CD14-positive monocyte (primary cell): ENCODE measurements at regions not wholly inside any gene's neighbourhood (a gene's known extent, or its start where the extent isn't known, plus 50 kb on each side); places are given as distances from the start of the nearest gene placed in this dataset.

ENCODE experiments used
- DNase-seq, 3 donors: peaks; one replicate each; pipeline ENCODE4 v3.0.0-alpha.2; 2011 to 2022
- H2AFZ ChIP-seq: 2 replicates; pipeline ENCODE4 v1.6.0; 2012; ENCODE audit warnings: mild to moderate bottlenecking, low read depth, low read length, inconsistent platforms; ENCODE audit not compliant: insufficient read depth, poor library complexity, severe bottlenecking
- H3K27ac ChIP-seq, 2 donors: 1 replicate in 1 of 2; 2 replicates in 1 of 2; pipeline ENCODE4 v1.5.1; 2012 to 2013; ENCODE audit warnings: low read length in 2 of 2, control low read depth in 1 of 2, inconsistent platforms in 1 of 2, low read depth in 1 of 2, mild to moderate bottlenecking in 1 of 2
- H3K27me3 ChIP-seq, 2 donors: one replicate each; pipeline versions ENCODE4 v1.6.0 to v1.6.1; 2011 to 2013; ENCODE audit warnings: low read length in 2 of 2; ENCODE audit not compliant: control insufficient read depth in 2 of 2, insufficient read depth in 2 of 2
- H3K36me3 ChIP-seq, 2 donors: replicated peaks in 1 of 2; 1 replicate in 1 of 2; 2 replicates in 1 of 2; pipeline versions ENCODE4 v1.5.1 to v1.6.1; 2012 to 2013; ENCODE audit warnings: low read length in 2 of 2, control low read depth in 1 of 2, inconsistent platforms in 1 of 2, mild to moderate bottlenecking in 1 of 2; ENCODE audit not compliant: insufficient read depth in 2 of 2, control insufficient read depth in 1 of 2
- H3K4me1 ChIP-seq, 2 donors: 1 replicate in 1 of 2; 2 replicates in 1 of 2; pipeline versions ENCODE4 v1.5.1 to v1.6.1; 2012 to 2013; ENCODE audit warnings: low read length in 2 of 2, control low read depth in 1 of 2, inconsistent platforms in 1 of 2, mild to moderate bottlenecking in 1 of 2, moderate library complexity in 1 of 2; ENCODE audit not compliant: insufficient read depth in 2 of 2, control insufficient read depth in 1 of 2
- H3K4me2 ChIP-seq: replicated peaks from 2 replicates; pipeline ENCODE3; 2012; ENCODE audit warnings: low read length, moderate library complexity, mild to moderate bottlenecking; ENCODE audit not compliant: poor library complexity, severe bottlenecking; ENCODE audit errors: extremely low read depth
- H3K4me3 ChIP-seq, 3 experiments: fragments of 200-600 bp in 1 of 3; sonication (generic) in 1 of 3; replicated peaks in 1 of 3; 1 replicate in 2 of 3; 2 replicates in 1 of 3; pipeline ENCODE4 v1.5.1; 2011 to 2013; ENCODE audit warnings: low read length in 3 of 3, mild to moderate bottlenecking in 3 of 3, control low read depth in 2 of 3, low read depth in 2 of 3, inconsistent platforms in 1 of 3, moderate library complexity in 1 of 3
- H3K79me2 ChIP-seq: 2 replicates; pipeline ENCODE4 v1.6.0; 2012; ENCODE audit warnings: mild to moderate bottlenecking, control low read depth, inconsistent platforms, low read length, moderate library complexity; ENCODE audit not compliant: insufficient read depth
- H3K9ac ChIP-seq: 2 replicates; pipeline ENCODE4 v1.6.0; 2017; ENCODE audit warnings: low read length, mild to moderate bottlenecking; ENCODE audit not compliant: insufficient read depth, poor library complexity, severe bottlenecking
- H3K9me3 ChIP-seq, 2 donors: replicated peaks in 1 of 2; 1 replicate in 1 of 2; 2 replicates in 1 of 2; pipeline versions ENCODE4 v1.5.1 to v1.6.1; 2012 to 2013; ENCODE audit warnings: low read length in 2 of 2, control low read depth in 1 of 2; ENCODE audit not compliant: control insufficient read depth in 1 of 2, insufficient read depth in 1 of 2
- H4K20me1 ChIP-seq: 2 replicates; pipeline ENCODE4 v1.6.0; 2012; ENCODE audit warnings: mild to moderate bottlenecking, low read length, control low read depth, moderate library complexity; ENCODE audit not compliant: insufficient read depth
- H3K27ac Mint-ChIP-seq, 7 donors: one replicate each; pipeline ENCODE4 v1.8.0; 2020; ENCODE audit warnings: mild to moderate bottlenecking in 7 of 7, mixed read lengths in 7 of 7, moderate library complexity in 6 of 7, inconsistent platforms in 2 of 7
- H3K27me3 Mint-ChIP-seq, 3 donors: one replicate each; pipeline ENCODE4 v1.8.0; 2021 to 2022; ENCODE audit warnings: low read depth in 3 of 3, mild to moderate bottlenecking in 3 of 3, mixed read lengths in 3 of 3, moderate library complexity in 3 of 3, inconsistent platforms in 1 of 3
- H3K36me3 Mint-ChIP-seq, 2 donors: one replicate each; pipeline ENCODE4 v1.8.0; 2020; ENCODE audit warnings: mixed read lengths in 2 of 2, inconsistent platforms in 1 of 2, mild to moderate bottlenecking in 1 of 2
- H3K4me1 Mint-ChIP-seq: one replicate; pipeline ENCODE4 v1.8.0; 2020; ENCODE audit warnings: mild to moderate bottlenecking, mixed read lengths
- H3K4me3 Mint-ChIP-seq, 2 donors: one replicate each; pipeline ENCODE4 v1.8.0; 2020; ENCODE audit warnings: mild to moderate bottlenecking in 2 of 2, mixed read lengths in 2 of 2, moderate library complexity in 1 of 2
- H3K9me3 Mint-ChIP-seq, 7 donors: one replicate each; pipeline ENCODE4 v1.8.0; 2020 to 2022; ENCODE audit warnings: mixed read lengths in 7 of 7, mild to moderate bottlenecking in 6 of 7, moderate library complexity in 6 of 7, inconsistent platforms in 2 of 7
- WGBS: methylation state at CpG from one replicate; pipeline ENCODE4 v1.1.5; 2013; ENCODE audit warnings: missing lambda C conversion rate; ENCODE audit not compliant: insufficient coverage; 5-methylcytosine and 5-hydroxymethylcytosine counted together
- intact Hi-C, 2 donors: fragments of 100-400 bp; cut with micrococcal nuclease; formaldehyde crosslinking; loops; one replicate each; pipeline versions ENCODE4 v1.15.0 to v1.15.1; 2023
- TF ChIP-seq, protein P1 (sequence below): fragments of 200-600 bp; IDR thresholded peaks from one replicate; pipeline ENCODE4 v1.8.0; 2022; ENCODE audit warnings: antibody characterized with exemption, mild to moderate bottlenecking

DNA sequence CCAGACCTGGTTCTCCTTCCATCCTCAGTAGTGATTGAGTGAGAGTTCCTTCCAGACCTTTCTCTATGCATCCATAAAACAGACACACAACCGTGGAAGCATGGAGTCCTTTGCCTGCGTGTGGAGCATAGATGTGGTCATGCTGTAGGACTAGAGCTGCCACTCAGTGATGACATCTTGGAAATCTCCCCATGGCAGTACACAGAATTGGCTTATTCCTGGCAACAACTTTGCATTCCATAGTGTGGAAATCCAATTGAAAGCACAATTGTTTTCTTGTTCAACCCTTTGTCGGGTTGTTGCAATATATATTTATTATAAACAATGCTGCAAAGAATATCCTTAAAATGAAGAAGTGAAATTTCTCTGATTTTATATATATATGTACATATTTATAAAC, 547.8 kb downstream of the CDH26 start:
- Mint-ChIP-seq H3K27ac (no peak overlapping the region), H3K4me3 (no peak overlapping the region), H3K9me3 (peaks cover 0 to 2% (median 0%) of the 10 kb centered on the region in 7 donors), H3K27me3 (peaks cover 5% of the 10 kb centered on the region in 3 donors), H3K4me1 (no peaks in the 10 kb centered on the region), H3K36me3 (no peaks in the 10 kb centered on the region)
- Histone ChIP-seq H3K27me3 (no peaks in the 10 kb centered on the region), H3K79me2 (no peaks in the 10 kb centered on the region), H3K4me3 (no peak overlapping the region), H3K9me3 (no peaks in the 10 kb centered on the region), H3K4me1 (no peaks in the 10 kb centered on the region), H3K9ac (no peak overlapping the region), H3K4me2 (no peak overlapping the region), H3K36me3 (no peaks in the 10 kb centered on the region), H2AFZ (no peak overlapping the region), H4K20me1 (no peaks in the 10 kb centered on the region), H3K27ac (no peak overlapping the region)
- intact Hi-C loops = no loop called here
- DNase-seq = no peak
- TF ChIP-seq, protein P1, sequence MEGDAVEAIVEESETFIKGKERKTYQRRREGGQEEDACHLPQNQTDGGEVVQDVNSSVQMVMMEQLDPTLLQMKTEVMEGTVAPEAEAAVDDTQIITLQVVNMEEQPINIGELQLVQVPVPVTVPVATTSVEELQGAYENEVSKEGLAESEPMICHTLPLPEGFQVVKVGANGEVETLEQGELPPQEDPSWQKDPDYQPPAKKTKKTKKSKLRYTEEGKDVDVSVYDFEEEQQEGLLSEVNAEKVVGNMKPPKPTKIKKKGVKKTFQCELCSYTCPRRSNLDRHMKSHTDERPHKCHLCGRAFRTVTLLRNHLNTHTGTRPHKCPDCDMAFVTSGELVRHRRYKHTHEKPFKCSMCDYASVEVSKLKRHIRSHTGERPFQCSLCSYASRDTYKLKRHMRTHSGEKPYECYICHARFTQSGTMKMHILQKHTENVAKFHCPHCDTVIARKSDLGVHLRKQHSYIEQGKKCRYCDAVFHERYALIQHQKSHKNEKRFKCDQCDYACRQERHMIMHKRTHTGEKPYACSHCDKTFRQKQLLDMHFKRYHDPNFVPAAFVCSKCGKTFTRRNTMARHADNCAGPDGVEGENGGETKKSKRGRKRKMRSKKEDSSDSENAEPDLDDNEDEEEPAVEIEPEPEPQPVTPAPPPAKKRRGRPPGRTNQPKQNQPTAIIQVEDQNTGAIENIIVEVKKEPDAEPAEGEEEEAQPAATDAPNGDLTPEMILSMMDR = no peak
- WGBS = no CpG with 5 or more reads among the region's 3 CpGs

DNA sequence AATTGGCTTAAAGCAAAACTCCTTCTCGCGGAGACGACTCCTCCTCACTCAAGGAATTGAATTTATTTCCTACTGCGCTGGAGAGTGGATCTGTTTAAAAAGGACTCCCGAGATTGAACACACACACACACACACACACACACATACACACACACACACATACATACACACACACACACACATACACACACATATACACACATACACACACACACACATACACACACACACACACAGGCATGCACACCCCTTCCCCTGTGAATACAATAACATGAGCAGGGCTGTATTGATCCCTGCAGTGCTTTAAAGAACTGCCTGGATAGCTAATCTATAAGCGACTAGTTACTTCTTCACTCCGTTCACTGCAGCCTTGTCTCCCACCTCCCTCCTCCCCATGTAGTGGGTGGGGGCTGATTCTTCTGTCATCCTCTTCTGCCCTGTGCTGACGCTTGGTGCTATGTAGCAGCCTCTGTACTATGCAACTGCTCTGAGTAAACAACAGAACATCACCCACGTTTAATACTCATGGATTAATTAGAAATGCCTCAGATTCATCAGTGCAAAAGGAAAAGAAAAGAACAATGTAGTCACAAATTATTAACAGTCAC, 549.0 kb downstream of the CDH26 start:
- Mint-ChIP-seq H3K9me3 (peaks cover 0 to 2% (median 0%) of the 10 kb centered on the region in 7 donors), H3K4me1 (no peaks in the 10 kb centered on the region), H3K36me3 (no peaks in the 10 kb centered on the region), H3K27me3 (peaks cover 5% of the 10 kb centered on the region in 3 donors), H3K4me3 (no peak overlapping the region), H3K27ac (no peak overlapping the region)
- intact Hi-C loops = no loop called here
- Histone ChIP-seq H3K9ac (no peak overlapping the region), H3K4me2 (no peak overlapping the region), H3K79me2 (no peaks in the 10 kb centered on the region), H3K4me3 (no peak overlapping the region), H3K9me3 (no peaks in the 10 kb centered on the region), H3K36me3 (no peaks in the 10 kb centered on the region), H3K27ac (no peak overlapping the region), H3K27me3 (no peaks in the 10 kb centered on the region), H4K20me1 (no peaks in the 10 kb centered on the region), H2AFZ (no peak overlapping the region), H3K4me1 (no peaks in the 10 kb centered on the region)
- no CpG with 5 or more reads among the region's 9 CpGs for WGBS
- TF ChIP-seq, protein P1 = no peak
- no peak for DNase-seq
